GM18505 (cell line): ENCODE measurements at regions not wholly inside any gene's neighbourhood (a gene's known extent, or its start where the extent isn't known, plus 50 kb on each side); places are given as distances from the start of the nearest gene placed in this dataset.
"Not testable (repeated sequence)": the region's sequence is repeated elsewhere in the genome, so short reads cannot be mapped to it uniquely, and the experiment has no call there.

Source experiments
- ATAC-seq: cut with Tn5 transposase; IDR thresholded peaks from one replicate; pipeline ENCODE4 v1.9.1; 2021; ENCODE audit not compliant: unreplicated experiment
- POLR2A ChIP-seq: IDR thresholded peaks from 4 replicates; pipeline ENCODE4 v1.6.1; 2011; ENCODE audit warnings: borderline replicate concordance; ENCODE audit not compliant: insufficient read depth, insufficient read length; ENCODE audit errors: extremely low read depth

DNA sequence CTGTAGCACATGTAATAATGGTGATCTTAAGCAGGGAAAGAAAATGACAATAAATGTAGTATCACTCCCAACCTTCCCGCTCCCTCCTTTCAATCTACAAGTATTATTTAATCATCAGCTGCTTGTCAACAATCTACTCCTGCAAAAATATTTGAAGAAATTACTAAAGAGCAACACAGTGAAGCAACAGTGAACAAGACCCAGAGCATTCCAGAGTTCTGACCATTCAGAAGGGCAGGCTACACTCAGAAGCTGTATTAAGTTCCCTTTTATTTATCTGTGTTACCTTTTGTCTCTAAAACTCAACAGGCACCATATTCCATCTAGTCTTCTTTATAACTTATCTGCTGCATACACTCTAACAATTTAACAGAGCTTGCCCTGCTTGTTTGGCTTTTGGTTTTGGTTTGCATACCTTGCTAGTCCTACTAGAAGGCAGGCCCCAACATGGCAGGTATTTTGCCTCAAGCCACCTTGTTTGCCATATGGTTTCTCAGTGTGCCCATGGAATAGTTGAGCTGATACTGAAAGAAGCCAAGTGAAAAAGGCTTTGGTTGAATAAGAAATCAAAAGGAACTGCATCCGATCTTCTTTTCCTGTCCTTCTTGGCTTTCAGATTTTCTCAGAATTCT, 253.9 kb downstream of the CEMIP2 start:
- no peak for TF ChIP-seq POLR2A
- ATAC-seq = no peak

DNA sequence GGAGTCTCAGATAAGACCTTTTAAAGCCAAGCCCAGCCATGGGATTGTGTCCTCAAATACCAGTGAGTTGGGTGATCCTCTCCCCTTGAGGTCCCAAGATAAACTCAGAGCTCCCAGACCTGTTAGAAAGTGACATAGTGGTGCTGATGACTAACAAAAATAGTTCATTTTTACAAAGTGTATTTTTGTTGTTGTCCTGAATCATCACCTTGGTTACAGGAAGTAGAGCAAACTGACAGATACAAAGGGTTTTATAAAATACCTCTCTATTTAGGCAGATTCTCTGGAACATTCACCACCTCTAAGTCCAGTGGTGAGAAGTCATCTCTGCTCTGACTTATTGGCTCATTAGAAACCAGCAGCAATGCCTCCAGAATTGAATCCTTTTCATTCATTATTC, 259.3 kb downstream of the CEMIP2 start:
- ATAC-seq = no peak
- no peak for TF ChIP-seq POLR2A

DNA sequence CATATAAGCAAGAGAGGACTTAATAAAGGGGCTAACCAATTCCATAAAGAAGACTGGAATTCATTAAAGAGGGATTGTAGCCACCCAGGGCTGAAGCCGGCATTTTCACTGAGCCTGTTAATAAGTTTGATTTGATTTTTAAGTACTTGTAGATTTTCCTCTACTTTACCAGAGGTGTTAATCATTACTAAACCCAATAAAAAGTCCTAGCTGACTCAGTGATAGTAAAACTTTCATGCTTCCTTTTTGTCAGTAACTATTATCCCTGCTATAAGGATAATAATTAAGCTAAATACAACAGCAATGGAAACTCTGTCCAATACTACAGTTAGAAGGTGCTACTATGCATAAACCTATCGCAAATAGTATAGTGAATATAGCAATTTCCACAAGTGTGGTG, 260.2 kb downstream of the CEMIP2 start:
- ATAC-seq = not testable (repeated sequence)

DNA sequence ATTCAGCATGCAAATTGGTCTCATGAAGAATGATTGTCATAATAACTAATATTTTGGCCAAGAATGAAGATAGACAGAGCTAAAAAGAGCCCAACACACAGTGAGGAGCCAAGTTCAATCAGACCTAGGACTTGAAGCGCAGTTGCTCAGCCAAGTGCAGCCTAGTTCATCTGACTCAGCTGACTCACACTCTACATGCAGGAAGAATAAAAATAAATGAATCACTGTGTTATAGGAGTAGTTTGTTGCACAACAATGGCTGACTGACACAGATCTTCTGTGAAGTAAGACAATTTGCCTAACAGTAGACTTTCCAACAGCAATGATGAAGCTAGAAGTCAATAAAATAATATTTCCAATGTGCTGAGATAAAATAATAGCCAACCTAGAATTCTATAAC, 261.5 kb downstream of the CEMIP2 start:
- ATAC-seq = no peak

GRCh38 chr9:71504636-71505035, 263.7 kb downstream of the CEMIP2 start:
- no peak for TF ChIP-seq POLR2A
- no peak for ATAC-seq

More for the DNA sequence above, 261.5 kb downstream of the CEMIP2 start:
- no peak for TF ChIP-seq POLR2A

DNA sequence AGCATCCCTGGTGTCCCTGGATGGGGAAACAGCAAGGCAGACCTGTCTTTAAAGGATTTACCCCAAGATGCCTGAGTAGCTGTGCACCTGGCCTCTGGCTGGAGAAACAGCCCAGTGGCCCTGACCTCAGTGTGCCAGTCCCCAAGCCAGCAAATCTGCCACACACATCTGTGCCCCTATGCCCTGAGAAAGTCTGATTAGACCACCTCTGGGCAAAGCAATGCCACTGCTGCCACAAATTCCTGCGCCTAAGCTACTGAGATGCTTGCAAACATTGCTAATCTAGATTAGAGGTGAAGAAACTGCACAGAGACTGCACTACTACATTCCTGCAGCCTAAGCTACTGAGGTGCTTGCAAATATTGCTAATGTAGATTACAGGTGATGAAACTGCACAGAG, 269.6 kb downstream of the CEMIP2 start:
- no peak for TF ChIP-seq POLR2A
- no peak for ATAC-seq

- ATAC-seq = no peak
- TF ChIP-seq POLR2A = no peak
These were observed 277.5 kb downstream of the CEMIP2 start for GRCh38 chr9:71490810-71491209.

- no peak for ATAC-seq
- TF ChIP-seq POLR2A = no peak
These were observed 281.3 kb downstream of the CEMIP2 start for GRCh38 chr9:71487061-71487460.

GRCh38 chr9:71485326-71485725, 283.0 kb downstream of the CEMIP2 start:
- ATAC-seq = no peak

GRCh38 chr9:71483436-71483835, 284.9 kb downstream of the CEMIP2 start:
- no peak for ATAC-seq
- TF ChIP-seq POLR2A = no peak

More at GRCh38 chr9:71485326-71485725, 283.0 kb downstream of the CEMIP2 start:
- no peak for TF ChIP-seq POLR2A

DNA sequence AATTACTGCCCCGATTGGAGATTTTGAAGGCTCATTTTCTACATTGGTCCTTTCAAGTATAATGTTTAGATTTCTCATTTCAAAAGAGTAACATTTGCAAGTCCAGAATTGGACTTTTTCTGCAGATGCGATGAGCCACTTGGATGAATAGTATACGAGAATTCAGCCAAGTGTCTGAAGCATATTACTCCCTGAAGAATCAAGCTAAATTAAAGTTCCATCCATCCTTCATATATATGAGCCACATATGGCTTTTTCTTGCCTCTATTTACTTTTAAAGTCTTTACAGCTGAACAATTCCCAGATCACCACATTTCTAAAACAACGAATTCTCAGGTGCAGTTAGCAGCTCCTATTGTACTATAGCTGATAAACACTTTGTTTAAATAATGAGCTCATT, 288.7 kb downstream of the CEMIP2 start:
- TF ChIP-seq POLR2A = no peak
- no peak for ATAC-seq

- TF ChIP-seq POLR2A = no peak
- ATAC-seq = no peak
These were observed 295.9 kb downstream of the CEMIP2 start for GRCh38 chr9:71472400-71472799.

DNA sequence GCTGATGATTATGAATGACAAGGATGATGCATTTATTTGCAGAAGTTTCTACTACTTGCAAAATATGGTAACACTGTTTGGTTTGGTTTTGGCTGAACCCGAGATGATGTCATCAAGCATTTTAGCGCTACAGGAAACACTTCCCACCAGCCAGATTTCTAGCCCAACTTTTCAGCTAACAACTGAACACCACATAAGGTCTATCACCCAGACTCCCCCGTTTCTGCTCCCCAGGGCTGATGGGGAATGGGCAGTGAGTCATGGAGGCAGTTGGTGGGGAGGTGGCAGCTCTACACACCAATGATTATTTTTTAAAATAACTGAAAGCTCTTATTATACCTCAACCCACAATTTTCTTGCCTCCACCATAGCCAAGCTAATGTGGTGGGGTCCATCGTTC, 302.9 kb downstream of the CEMIP2 start:
- TF ChIP-seq POLR2A = no peak
- no peak for ATAC-seq

- no peak for ATAC-seq
- no peak for TF ChIP-seq POLR2A
These were observed 309.2 kb downstream of the CEMIP2 start for GRCh38 chr9:71459082-71459481.
